Gastrocnemius medialis (tissue), 4 donors: ENCODE measurements at regions not wholly inside any gene's neighbourhood (a gene's known extent, or its start where the extent isn't known, plus 50 kb on each side); places are given as distances from the start of the nearest gene placed in this dataset.
"Not testable (repeated sequence)": the region's sequence is repeated elsewhere in the genome, so short reads cannot be mapped to it uniquely, and the experiment has no call there.

ENCODE experiments used
- ATAC-seq, 2 donors: fragments of 150-250 bp; one replicate each; pipeline ENCODE4 v1.9.1; 2016
- DNase-seq, 2 donors: peaks; one replicate each; pipeline ENCODE4 v3.0.0-alpha.2; 2019
- H3K27ac ChIP-seq, 4 donors: fragments of 200-600 bp; sonication (generic); 1 replicate in 1 of 4; 2 replicates in 3 of 4; pipeline ENCODE4 v1.5.1; 2016 to 2018; ENCODE audit warnings: mild to moderate bottlenecking in 2 of 4, moderate library complexity in 1 of 4
- H3K27me3 ChIP-seq, 3 donors: fragments of 200-600 bp; sonication (generic) in 2 of 3; 1 replicate in 1 of 3; 2 replicates in 2 of 3; pipeline versions ENCODE4 v1.5.1 to v1.6.0; 2016 to 2019; ENCODE audit warnings: mild to moderate bottlenecking in 1 of 3, moderate library complexity in 1 of 3
- H3K36me3 ChIP-seq, 2 donors: fragments of 200-600 bp; sonication (generic) in 1 of 2; one replicate each; pipeline ENCODE4 v1.5.1; 2017 to 2018
- H3K4me1 ChIP-seq, 2 donors: fragments of 200-600 bp; sonication (generic) in 1 of 2; one replicate each; pipeline ENCODE4 v1.5.1; 2016 to 2017; ENCODE audit warnings: mild to moderate bottlenecking in 2 of 2
- H3K4me3 ChIP-seq, 4 donors: fragments of 200-600 bp; sonication (generic) in 3 of 4; 1 replicate in 1 of 4; 2 replicates in 3 of 4; pipeline ENCODE4 v1.5.1; 2016 to 2019; ENCODE audit warnings: mild to moderate bottlenecking in 2 of 4
- H3K9me3 ChIP-seq, 3 donors: fragments of 200-600 bp; sonication (generic) in 2 of 3; 1 replicate in 1 of 3; 2 replicates in 2 of 3; pipeline ENCODE4 v1.5.1; 2016 to 2019
- CTCF ChIP-seq, 5 experiments: fragments of 450-650 bp in 3 of 5; fragments of 200-600 bp in 2 of 5; sonication (generic) in 2 of 5; IDR thresholded peaks in 4 of 5; conservative IDR thresholded peaks in 1 of 5; 1 replicate in 4 of 5; 2 replicates in 1 of 5; pipeline ENCODE4 v1.5.1; 2016 to 2019; ENCODE audit warnings: antibody characterized with exemption in 5 of 5, mild to moderate bottlenecking in 3 of 5, moderate library complexity in 3 of 5
- POLR2A ChIP-seq, 2 donors: fragments of 450-650 bp; IDR thresholded peaks; one replicate each; pipeline ENCODE4 v1.6.1; 2017; ENCODE audit warnings: antibody characterized with exemption in 2 of 2, mild to moderate bottlenecking in 2 of 2, moderate library complexity in 2 of 2
- in situ Hi-C, 4 donors: fragments of 200-750 bp; cut with MboI; loops; one replicate each; pipeline versions ENCODE4 v1.15.0 to v1.8.0; 2017; ENCODE audit warnings: low sequenced_read_pairs in 4 of 4
- intact Hi-C: fragments of 100-400 bp; cut with DNase I; formaldehyde crosslinking; loops from one replicate; pipeline ENCODE4 v1.15.1; 2023; ENCODE audit warnings: low total_unique reads

DNA sequence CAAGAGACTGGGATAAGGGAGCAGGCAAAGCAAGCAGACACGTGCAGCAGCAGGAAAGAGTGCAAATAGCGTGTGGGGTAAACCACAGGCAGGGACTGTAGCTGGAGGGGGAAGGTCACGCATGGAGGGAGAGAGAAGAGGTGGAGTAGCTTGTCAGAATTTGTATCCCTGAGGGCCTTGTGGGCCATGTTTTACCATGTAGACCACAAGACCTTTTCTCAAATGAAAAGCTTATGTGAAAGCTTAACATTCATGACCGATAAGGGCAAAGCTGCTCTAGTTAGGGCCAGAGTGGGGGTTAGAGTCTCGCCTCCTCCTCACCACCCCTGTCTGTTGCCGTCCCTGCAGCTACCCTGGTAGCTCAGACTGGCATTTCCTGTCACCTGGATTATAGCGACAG is 152.9 kb upstream of the E2F7 start:
- ATAC-seq (no peak), DNase-seq (no peak)
- intact Hi-C loops (no loop called here), in situ Hi-C loops (no loop called here)
- Histone ChIP-seq H3K36me3 (no peaks in the 10 kb centered on the region), H3K4me3 (no peak overlapping the region), H3K27me3 (no peaks in the 10 kb centered on the region), H3K9me3 (no peaks in the 10 kb centered on the region), H3K27ac (no peak overlapping the region), H3K4me1 (no peaks in the 10 kb centered on the region)
- no peak for TF ChIP-seq POLR2A (IDR thresholded peaks at IDR 0.05)
- TF ChIP-seq CTCF (IDR thresholded peaks at IDR 0.05 in 4 of 5, conservative IDR thresholded peaks at IDR 0.05 in 1 of 5) = no peak

GRCh38 chr12:77216136-77216535 is 150.8 kb upstream of the E2F7 start:
- ATAC-seq, DNase-seq, intact Hi-C loops, H3K9me3 ChIP-seq, H3K27ac ChIP-seq, H3K4me1 ChIP-seq, H3K27me3 ChIP-seq, H3K4me3 ChIP-seq, in situ Hi-C loops, H3K36me3 ChIP-seq: not testable (repeated sequence)

DNA sequence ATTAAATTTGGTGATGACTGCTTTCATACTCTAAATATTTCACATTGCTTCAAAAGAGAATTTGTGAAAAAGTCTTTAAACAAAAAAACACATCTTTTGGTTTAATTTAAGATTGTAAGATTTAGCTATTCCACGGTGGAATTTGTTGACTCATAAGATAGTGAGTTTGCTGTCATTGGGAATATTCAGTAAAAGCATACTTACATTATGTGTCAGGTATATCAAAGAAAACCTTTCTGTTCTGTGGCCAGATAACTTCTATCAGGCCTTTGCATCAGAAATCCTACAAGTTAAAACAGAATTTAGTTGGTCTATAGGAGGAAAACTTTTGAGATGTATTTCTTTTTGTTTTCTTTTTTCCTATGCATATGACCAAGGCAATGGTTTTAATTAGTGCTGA is 148.8 kb upstream of the E2F7 start:
- in situ Hi-C loops (no loop called here), intact Hi-C loops (no loop called here)
- ATAC-seq (no peak), DNase-seq (no peak)
- Histone ChIP-seq H3K9me3 (no peaks in the 10 kb centered on the region), H3K27ac (no peak overlapping the region), H3K27me3 (no peaks in the 10 kb centered on the region), H3K36me3 (no peaks in the 10 kb centered on the region), H3K4me3 (no peak overlapping the region), H3K4me1 (no peaks in the 10 kb centered on the region)
- TF ChIP-seq CTCF (IDR thresholded peaks at IDR 0.05 in 4 of 5, conservative IDR thresholded peaks at IDR 0.05 in 1 of 5) = no peak
- TF ChIP-seq POLR2A (IDR thresholded peaks at IDR 0.05) = no peak

GRCh38 chr12:77213319-77213718 is 147.9 kb upstream of the E2F7 start:
- no peak overlapping the region for H3K27ac ChIP-seq
- no peaks in the 10 kb centered on the region for H3K4me1 ChIP-seq

DNA sequence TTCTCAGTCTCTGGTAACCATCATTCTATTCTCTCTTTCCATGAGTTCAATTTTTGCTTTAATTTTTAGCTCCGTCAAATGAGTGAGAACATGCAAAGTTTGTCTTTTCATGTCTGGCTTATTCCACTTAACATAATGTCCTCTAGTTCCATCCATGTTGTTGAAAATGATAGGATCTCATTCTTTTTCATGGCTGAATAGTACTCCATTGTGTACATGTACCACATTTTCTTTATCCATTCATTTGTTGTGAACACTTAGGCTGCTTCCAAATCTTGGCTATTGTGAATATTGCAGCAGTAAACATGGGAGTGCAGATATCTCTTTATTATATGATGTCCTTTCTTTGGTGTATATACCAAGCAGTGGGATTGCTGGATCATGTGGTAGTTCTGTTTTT is 145.4 kb upstream of the E2F7 start:
- no peaks in the 10 kb centered on the region for H3K27me3 ChIP-seq
- in situ Hi-C loops (no loop called here), intact Hi-C loops (no loop called here)
- H3K27ac ChIP-seq = no peak overlapping the region
- no peak for ATAC-seq
- no peak for DNase-seq
- H3K4me1 ChIP-seq = no peaks in the 10 kb centered on the region
- H3K9me3 ChIP-seq = no peaks in the 10 kb centered on the region
- TF ChIP-seq CTCF (IDR thresholded peaks at IDR 0.05 in 4 of 5, conservative IDR thresholded peaks at IDR 0.05 in 1 of 5) (no peak), POLR2A (IDR thresholded peaks at IDR 0.05) (no peak)
- no peak overlapping the region for H3K4me3 ChIP-seq
- no peaks in the 10 kb centered on the region for H3K36me3 ChIP-seq

More at GRCh38 chr12:77213319-77213718, 147.9 kb upstream of the E2F7 start:
- DNase-seq = no peak
- ATAC-seq = peak in 1 of 2 donors; percentile 18
- Histone ChIP-seq H3K27me3 (no peaks in the 10 kb centered on the region), H3K4me3 (no peak overlapping the region), H3K9me3 (no peaks in the 10 kb centered on the region), H3K36me3 (no peaks in the 10 kb centered on the region)
- in situ Hi-C loops = no loop called here
- TF ChIP-seq CTCF (IDR thresholded peaks at IDR 0.05 in 4 of 5, conservative IDR thresholded peaks at IDR 0.05 in 1 of 5) (no peak), POLR2A (IDR thresholded peaks at IDR 0.05) (no peak)
- intact Hi-C loops = no loop called here
